ENCODE measurements at regions not wholly inside any gene's neighbourhood (a gene's known extent, or its start where the extent isn't known, plus 50 kb on each side); places are given as distances from the start of the nearest gene placed in this dataset.
"Not testable (repeated sequence)": the region's sequence is repeated elsewhere in the genome, so short reads cannot be mapped to it uniquely, and the experiment has no call there.

DNA sequence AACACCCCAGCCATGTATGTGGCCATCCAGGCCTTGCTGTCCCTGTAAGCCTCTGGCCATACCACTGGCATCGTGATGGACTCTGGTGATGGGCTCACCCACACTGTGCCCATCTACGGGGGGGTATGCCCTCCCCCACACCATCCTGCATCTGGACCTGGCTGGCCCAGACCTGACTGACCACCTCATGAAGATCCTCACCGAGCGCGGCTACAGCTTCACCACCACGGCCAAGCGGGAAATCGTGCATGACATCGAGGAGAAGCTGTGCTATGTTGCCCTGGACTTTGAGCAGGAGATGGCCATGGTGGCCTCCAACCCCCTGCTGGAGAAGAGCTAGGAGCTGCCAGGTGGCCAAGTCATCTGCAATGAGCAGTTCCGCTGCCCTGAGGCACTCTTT, 80.4 kb upstream of the ZCCHC2 start:
- DNase-seq = no peak

DNA sequence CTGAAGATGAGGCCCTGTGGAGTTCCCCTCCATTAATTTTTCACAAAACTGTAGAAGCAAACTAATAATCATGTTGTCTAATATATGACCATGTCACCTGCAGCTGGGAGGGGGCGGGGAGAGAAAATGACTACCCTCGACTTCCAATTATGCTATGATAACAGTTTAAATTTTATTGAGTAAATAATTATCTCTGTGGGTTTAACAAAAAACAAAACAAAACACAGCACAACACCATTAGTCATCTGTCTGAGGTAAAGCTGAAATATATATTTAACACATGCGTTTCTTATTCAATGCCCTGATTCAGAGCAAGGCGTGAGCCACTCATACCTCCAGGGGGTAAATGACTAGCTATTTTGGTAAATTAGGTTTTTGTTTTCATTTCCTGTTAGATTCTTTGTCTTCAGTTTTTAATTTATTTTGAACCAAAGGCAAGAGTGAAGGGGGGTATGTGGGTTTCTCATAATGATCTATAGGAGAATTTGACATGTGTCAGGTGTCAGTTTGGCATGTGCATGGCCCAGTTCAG, 77.4 kb upstream of the ZCCHC2 start:
- DNase-seq = peak in 2 of 4 experiments; percentile 3 to 8

DNA sequence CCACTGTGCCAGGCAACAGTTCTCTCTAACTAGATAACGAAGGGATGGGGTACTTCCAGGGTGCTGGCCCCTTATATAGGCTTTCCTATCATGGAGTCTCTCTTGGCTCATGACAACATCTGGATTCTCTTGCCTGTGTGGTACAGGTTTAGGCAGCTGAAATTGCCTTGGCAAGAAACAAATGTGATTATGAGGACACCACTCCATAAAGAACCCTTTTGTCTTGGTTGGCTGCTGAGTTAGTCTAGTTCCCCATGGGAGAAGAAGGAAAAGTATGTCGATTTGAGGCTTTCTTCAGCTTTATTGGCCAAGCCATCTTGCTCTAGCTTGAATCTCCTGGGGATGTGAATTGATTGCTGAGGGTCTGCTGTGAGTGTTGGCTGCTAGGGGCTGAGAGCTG, 76.3 kb upstream of the ZCCHC2 start:
- no peak for DNase-seq

DNA sequence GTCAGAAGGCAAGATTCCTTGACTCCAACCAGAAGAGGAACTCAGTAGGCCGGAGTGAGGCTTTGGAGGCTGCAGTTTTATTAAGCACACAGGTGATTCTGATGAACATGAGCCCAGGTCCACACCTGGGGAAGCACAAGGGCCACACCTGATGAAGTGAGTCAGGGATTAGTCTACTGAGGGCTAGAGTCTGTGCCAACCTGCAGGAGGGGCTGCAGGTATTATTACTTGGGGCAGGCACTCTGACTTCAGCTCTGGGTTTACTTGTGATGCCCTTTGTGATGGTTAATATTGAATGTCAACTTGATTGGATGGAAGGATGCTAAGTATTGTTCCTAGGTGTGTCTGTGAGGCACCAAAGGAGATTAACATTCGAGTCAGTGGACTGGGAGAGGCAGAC, 75.2 kb upstream of the ZCCHC2 start:
- no peak for DNase-seq

DNA sequence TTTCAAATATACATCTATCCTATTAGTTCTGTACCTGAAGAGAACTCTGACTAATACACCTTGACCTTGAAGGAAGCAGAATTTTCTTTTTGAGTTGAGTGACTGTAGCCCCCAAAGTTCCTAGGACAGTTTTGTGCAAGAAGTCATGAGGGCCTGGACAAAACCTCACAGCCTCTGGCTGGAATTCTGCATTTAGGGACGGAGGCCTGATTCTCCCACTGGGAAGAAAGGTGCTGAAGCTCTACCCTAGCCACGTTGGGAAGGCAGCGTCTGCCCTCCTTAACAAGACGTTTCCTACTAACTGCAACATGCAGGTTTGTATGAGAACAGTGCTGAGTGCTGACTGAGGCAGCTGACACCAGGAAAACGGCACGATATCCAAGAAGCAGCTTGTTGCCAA, 74.4 kb upstream of the ZCCHC2 start:
- DNase-seq = no peak

DNA sequence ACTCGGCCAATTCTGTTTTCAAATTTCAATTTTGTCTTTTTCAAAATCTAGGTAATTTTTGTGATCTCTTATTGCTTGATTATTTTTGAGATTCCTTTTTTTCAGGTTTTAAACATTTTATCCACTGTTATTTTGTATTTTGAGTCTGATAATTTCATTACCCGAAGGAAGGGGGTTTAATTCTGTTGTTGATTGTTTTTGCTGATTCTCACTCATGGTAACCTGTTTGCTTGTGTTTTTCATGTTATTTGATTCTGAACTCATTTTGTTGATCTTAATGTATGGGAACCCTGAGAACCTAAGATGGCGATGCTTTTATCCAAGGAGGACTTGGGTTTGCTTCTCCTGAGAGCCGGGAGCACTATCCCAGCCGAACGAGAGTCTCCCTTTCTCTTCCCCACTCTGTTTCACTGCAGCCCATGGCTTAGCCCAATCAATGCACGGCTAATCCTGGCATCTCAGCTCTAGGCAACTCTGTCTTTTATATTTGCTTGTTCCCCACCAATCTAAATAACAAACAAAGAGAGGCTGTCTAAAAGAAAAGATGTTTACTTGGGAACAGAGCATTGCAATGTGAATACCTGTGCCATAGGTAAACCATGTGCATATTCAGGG, 73.2 kb upstream of the ZCCHC2 start:
- DNase-seq = no peak

DNA sequence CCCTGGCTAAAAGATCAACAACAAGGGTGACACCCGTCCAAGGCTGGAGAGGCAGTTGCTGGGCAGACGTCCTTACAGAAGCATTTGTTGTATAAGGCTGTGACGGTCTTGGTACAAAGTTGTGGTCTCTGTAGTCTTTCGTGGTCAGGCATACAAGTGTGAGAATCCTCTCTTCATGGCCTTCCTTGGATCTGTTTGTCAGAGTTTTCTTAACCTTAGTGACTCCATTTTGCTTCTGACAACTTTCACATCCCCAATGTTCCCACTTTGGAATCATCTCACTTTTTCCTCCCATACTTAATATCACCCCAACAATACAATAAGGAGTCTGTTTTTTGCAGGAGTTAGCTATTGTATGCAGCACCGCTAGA, 72.7 kb upstream of the ZCCHC2 start:
- DNase-seq = no peak

DNA sequence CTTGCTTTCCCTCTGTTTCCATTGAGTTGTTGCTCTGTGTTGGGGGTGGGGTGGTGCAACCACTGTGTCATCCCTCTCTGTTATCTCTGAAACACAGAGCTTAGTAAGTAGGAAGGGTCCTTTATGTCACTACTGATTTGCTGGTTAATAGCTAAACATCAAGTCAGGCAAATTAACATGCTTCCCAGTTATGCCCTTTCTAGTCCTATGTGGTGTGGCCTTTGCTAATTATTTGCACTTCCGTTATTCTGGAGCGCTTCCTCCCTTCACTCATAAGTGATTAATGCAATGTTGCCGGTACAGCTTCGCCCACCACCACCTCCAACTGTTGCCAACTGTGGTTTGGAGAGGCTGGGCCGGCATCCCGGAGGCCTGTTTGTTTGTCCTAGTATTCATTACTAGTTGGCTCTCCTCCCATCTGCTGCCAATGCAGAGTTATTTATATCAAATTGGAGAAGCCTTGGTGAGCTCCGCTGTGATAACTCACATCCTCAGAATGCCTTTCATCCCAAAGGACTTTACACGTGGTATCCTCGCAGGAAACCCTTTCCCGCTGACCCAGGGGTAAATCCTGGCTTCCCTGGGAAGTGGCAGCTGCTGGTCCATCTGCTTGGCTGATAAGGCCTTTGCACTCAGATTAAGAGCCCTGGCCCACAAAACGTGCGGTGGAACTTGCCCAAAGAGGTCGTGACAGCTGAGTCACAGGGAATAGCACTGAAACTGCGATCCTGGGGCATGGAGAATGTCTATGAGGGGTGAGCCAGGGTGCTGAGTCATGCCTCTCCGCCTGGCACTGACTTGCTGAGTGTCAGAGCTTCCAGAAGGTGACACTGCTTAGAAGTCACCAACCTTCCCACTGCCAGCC, 72.0 kb upstream of the ZCCHC2 start:
- no peak for DNase-seq

DNA sequence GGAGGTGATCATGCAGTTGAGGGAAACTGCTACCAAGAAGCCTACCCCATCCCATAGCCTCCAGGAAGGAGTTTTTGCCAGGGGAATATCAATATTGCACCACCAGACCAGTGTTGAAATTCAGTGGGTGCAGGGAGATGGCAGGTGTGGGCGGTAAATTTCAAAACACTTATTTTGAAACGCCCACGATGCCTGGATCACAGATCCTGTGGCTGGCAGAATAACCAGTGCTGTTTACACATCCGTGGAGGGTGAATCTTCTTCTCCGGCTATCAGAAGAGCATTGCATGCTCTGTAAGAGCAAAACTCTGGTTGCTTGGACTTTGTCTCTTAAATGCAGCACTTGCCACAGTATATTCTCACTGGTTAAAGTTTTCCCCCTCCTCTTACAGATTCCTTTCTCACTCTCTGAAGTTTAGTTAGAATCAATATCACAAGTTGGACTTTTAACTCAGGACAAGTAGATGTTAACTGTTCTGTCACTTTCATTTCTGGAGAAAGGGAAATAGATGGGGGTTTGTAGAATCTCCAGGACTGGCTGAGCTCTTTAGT, 70.5 kb upstream of the ZCCHC2 start:
- DNase-seq = no peak

DNA sequence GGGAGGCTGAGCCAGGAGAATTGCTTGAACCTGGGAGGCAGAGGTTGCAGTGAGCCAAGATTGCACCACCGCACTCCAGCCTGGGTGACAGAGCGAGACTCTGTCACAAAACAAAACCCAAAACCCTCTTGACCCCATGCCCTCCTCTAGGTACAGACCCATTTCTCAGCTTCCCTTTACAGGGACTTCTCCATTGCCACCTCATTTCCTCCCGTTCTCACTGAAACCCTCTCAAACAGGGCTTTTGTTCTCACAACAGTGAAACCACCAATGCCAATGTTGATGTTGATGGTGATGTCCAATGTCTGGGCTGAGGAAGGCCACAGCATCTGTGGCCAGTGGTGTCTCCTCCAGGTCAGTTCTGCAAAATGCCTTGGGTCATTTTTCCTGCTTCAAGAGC, 69.0 kb upstream of the ZCCHC2 start:
- DNase-seq = no peak

DNA sequence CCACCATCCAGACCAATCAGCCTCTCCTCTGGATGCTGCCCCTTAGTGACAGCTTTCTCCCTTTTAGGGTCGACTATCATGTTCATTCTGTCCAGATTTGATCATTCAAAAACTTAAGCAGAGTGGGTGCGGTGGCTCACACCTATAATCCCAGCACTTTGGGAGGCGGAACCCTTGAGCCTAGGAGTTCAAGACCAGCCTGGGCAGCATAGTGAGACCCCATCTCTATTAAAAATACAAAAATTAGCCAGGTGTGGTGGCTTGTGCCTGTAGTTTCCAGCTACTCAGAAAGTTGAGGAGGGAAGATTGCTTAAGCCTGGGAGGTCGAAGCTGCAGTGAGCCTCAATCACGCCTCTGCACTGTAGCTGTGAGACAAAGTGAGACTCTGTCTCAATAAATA, 68.3 kb upstream of the ZCCHC2 start:
- no peak for DNase-seq

DNA sequence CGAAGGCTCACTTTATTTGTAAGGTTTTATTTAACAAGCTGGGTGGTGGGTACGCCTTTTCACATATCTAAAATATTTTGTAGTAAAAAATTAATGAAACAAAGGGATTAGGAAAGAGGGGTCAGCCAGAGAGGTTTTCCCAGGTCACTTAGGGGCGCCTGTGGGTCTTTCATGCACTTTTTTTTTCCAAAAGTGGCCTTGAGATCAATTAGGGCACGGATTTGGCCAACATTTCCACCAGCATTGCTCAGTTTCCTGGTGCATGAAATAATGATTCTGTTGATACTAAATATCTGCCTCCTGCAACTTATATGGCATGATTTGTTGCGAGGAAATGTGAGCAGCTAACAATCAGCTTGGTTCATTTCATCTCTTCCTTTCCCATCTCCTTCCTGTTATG, 67.6 kb upstream of the ZCCHC2 start:
- no peak for DNase-seq

DNA sequence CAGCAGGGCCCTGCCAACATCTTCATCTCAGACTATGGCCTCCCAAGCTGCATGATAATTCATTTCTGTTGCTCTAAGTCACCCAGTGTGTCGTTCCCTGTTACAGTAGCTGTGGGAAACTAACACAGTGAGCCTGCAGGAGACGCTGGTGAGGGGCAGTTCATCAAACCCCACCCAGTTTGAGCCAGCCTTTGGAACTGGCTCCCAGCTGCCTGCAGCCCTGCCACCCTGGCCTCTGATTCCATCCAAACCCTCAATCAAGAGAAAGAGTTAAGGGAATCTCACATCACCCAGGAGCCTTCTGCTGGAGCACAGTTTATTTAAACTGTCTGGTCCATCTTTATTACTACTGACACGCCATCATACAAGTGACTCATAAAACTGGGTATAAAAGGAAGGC, 64.9 kb upstream of the ZCCHC2 start:
- no peak for DNase-seq

DNA sequence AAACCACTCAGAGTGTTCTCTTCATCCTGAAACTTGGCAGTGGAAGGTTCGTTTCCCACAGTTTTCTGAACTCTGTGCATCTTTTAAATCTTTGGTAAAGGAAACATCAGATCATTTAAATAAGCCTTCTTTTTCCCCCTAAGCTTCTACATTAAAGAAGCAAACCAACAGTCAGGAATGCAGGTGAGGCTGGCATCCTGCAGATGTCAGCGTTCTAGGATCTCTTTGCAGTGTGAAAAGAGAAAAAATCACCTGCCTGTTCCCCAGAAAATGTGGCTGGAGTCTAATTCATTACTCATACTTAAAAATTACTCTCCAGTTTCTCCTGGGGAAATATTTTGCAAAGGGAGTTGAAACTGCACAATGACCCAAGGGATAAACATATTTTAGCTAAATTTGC, 64.5 kb upstream of the ZCCHC2 start:
- DNase-seq = no peak

DNA sequence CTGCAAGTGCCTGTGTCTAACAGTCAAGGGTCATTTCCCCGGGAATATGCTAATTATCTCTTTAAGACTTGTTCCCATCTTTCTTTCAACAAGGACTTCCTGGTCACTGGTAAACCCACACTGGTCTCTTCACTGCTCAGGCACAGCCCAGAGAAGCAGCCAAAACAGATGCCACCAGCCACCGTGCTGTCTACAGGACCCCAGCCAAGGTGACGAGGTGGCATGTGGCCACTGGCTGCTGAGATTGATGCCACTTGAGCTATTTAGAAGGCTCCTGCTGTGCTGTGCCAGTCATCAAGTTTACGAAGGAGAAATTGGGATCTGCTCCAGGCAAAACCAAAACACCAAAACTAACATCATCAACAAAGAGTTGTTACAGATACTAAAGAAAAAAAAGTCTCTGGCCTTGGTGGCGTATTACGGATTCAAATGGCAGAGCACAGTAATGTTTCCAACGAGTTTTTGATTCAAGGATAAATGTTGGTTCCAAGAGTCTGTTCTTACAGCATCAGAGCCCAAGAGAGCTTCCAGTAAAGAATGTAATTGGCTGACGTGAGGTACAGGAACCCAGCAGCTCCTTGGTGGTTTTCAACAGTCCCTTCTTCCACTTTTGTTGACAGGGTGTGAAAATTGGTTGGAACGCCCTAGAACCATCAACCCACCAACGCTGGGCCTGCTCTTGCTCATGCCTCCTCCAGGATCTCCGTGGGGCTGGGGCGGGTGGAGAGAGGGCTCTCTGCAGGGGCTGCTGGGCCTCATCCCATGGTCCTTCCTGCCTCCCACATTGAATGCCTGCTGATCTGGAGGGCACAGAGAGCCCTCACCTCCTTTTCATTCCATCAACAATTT, 63.7 kb upstream of the ZCCHC2 start:
- no peak for DNase-seq

DNA sequence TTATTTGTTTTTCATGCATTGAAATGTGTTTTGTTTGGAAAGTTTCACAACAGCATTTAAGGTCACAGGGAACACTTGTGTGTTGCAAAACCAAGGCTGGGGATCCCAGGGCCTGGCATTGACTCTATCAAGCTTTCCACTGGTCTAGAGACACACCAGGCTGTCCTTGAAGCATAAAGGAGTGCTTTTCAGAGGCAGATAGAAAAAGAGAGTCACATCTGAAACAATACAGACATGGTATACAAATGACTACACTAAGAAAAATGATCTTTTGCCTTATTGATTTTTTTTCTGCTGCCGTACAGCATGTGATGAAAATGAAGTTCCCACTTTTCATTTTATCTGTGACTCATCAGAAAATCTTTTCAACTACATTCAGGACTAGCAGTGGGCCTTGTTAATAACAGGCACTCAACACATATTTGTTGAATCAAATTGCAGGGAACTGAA, 61.9 kb upstream of the ZCCHC2 start:
- DNase-seq = no peak

DNA sequence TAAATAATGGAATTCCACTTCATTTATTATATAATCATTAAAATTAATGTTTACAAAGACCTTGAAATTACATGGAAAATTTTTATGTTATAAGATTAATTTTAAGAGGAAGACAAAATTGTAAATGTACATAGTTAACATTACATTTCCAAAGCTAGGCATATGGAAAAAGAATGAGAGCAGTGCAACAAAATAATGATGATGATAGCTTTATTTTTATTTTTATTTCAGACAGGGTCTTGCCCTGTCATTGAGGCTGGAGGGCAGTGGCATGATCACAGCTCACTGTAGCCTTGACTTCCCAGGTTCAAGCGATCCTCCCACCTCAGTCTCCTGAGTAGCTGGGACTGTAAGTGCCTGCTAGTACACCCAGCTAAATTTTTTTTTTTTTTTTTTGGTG, 61.2 kb upstream of the ZCCHC2 start:
- no peak for DNase-seq

DNA sequence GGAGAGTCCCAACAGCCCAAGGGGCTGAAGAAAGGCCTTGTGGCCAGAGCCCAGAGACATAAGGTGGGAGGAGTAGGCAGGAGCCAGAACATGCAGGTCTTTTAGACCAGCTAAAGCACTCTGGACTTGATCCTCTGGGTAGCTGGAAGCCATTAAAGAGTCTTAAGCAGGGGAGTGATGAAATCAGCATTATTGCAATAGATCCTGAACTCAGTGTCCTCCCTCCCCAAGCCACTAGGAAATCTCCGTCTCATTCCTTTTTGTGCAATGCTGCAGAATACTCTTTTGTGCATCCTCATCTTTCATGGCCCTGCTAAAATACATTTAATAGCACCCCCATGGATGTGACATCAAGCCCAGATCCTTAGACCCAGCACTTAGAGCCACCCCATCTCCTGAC, 58.6 kb upstream of the ZCCHC2 start:
- no peak for DNase-seq

DNA sequence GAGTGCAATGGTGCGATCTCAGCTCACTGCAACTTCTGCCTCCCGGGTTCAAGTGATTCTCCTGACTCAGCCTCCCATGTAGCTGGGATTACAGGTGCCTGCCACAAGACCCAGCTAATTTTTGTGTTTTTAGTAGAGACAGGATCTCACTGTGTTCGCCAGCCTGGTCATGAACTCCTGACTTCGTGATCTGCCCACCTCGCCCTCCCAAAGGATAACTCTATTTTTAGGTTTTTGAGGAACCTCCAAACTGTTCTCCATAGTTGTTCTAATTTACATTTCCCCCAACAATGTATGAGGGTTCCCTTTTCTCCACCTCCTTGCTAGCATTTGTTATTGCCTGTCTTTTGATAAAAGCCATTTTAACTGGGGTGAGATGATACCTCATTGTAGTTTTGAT, 53.7 kb upstream of the ZCCHC2 start:
- DNase-seq = not testable (repeated sequence)

All from activated CD4-positive, CD25-positive, alpha-beta regulatory T cell (primary cell).